ENCODE measurements at regions not wholly inside any gene's neighbourhood (a gene's known extent, or its start where the extent isn't known, plus 50 kb on each side); places are given as distances from the start of the nearest gene placed in this dataset.

GRCh38 chr6:14912706-14913105 lies 333.2 kb upstream of the JARID2 start:
- Histone ChIP-seq H3K79me1 (ENCODE audit: insufficient read depth, low read depth, low read length, poor library complexity, severe bottlenecking) (no peaks in the 10 kb centered on the region), H2AK5ac (ENCODE audit: insufficient read length, low read length) (no peak overlapping the region), H3K27ac (ENCODE audit: insufficient read length, low read depth, low read length) (no peak overlapping the region), H3K4me1 (ENCODE audit: insufficient read depth, low read length) (peaks cover 3% of the 10 kb centered on the region; the same call in 1 of the 2 replicates), H4K8ac (replicated peaks; ENCODE audit: insufficient read length, low read depth, low read length) (no peak overlapping the region), H4K5ac (ENCODE audit: insufficient read length, low read depth, low read length) (no peak overlapping the region), H2BK15ac (ENCODE audit: low read depth, low read length) (no peak overlapping the region), H3K4me2 (ENCODE audit: insufficient read depth, insufficient read length, low read length) (no peak overlapping the region), H3K23ac (ENCODE audit: insufficient read length, low read depth, low read length) (no peak overlapping the region), H3K56ac (ENCODE audit: insufficient read length, low read depth, low read length) (no peak overlapping the region), H3T11ph (ENCODE audit: low read length) (no peak overlapping the region), H3K9me3 (ENCODE audit: control insufficient read depth, low read depth, low read length) (no peaks in the 10 kb centered on the region), H4K91ac (ENCODE audit: insufficient read length, low read depth, low read length) (no peak overlapping the region), H3K23me2 (ENCODE audit: insufficient read length, low read depth, low read length, poor library complexity, severe bottlenecking) (no peaks in the 10 kb centered on the region), H2BK5ac (ENCODE audit: insufficient read length, low read length) (no peak overlapping the region), H2BK120ac (ENCODE audit: low read depth, low read length, poor library complexity, severe bottlenecking) (no peak overlapping the region), H4K20me1 (ENCODE audit: control insufficient read depth, insufficient read depth, insufficient read length) (no peaks in the 10 kb centered on the region), H2BK12ac (ENCODE audit: insufficient read length, low read depth, low read length) (no peak overlapping the region), H3K9ac (ENCODE audit: extremely low read depth, insufficient read length, low read length) (no peak overlapping the region), H2BK20ac (ENCODE audit: low read depth, low read length, poor library complexity, severe bottlenecking) (no peak overlapping the region), H3K4ac (ENCODE audit: low read depth, low read length) (no peak overlapping the region), H2AFZ (ENCODE audit: low read length) (no peak overlapping the region), H3K14ac (ENCODE audit: insufficient read depth, low read length) (no peak overlapping the region), H3K27me3 (ENCODE audit: insufficient read depth, low read length) (no peaks in the 10 kb centered on the region), H3K79me2 (ENCODE audit: insufficient read depth, low read length) (no peaks in the 10 kb centered on the region), H3K18ac (ENCODE audit: insufficient read length, low read depth, low read length) (no peak overlapping the region)
- no CpG with 5 or more reads among the region's 2 CpGs for WGBS (ENCODE audit: extremely low coverage, insufficient read length, low lambda C conversion rate)
- peaks cover 16 to 24% of the 10 kb centered on the region in 2 experiments for H3K4me1 Mint-ChIP-seq
- no peaks in the 10 kb centered on the region; a peak in 1 of 5 replicates for H3K9me3 Mint-ChIP-seq
- no peak overlapping the region for H3K4me3 Mint-ChIP-seq
- H3K36me3 Mint-ChIP-seq (ENCODE audit: insufficient read depth in 1 of 3, low read depth in 3 of 3): peaks cover 3 to 9% (median 5%) of the 10 kb centered on the region in 3 experiments; a peak in 3 of 7 replicates
- no peak for TF ChIP-seq CTCF (conservative IDR thresholded peaks at IDR 0.05)
- 0 out of 7 replicates have a peak overlapping the region, but pooled peaks of 1 of the 3 experiments have one; percentile 37 for H3K27ac Mint-ChIP-seq
- H3K27me3 Mint-ChIP-seq (ENCODE audit: low read depth): no peaks in the 10 kb centered on the region; the same call in 1 of the 2 replicates
- no peak for DNase-seq
